HCT116 (cell line): ENCODE measurements at regions not wholly inside any gene's neighbourhood (a gene's known extent, or its start where the extent isn't known, plus 50 kb on each side); places are given as distances from the start of the nearest gene placed in this dataset.

ENCODE experiments used
- ATAC-seq: fragments of 200-7000 bp; cut with Tn5 transposase; 2 replicates; pipeline ENCODE4 v1.9.1; 2020; ENCODE audit warnings: mild to moderate bottlenecking, moderate library complexity
- BruUV-seq: library from RNA; stranded (reverse); fragments of 400-500 nt; replicated peaks from 2 replicates; lab custom pipeline; 2021; lab: Mats Ljungman, UMichigan
- CTCF ChIA-PET: fragments of 300-600 bp; sonication (Branson Sonifier 250); formaldehyde crosslinking; loops from one replicate; lab custom pipeline; 2021; ENCODE audit warnings: antibody characterized with exemption; lab: Charles Lee
- POLR2A ChIA-PET: fragments of 300-600, 350-600 bp; sonication (Branson Sonifier 250); formaldehyde crosslinking; loops from one replicate; lab custom pipeline; 2021; ENCODE audit warnings: antibody characterized with exemption; lab: Charles Lee
- RAD21 ChIA-PET, 2 experiments: fragments of 300-600 bp; sonication (Branson Sonifier 250); formaldehyde crosslinking; loops; one replicate each; lab custom pipeline; 2023; ENCODE audit warnings: low total read pairs in 2 of 2; ENCODE audit not compliant: uncharacterized antibody in 2 of 2, unreplicated experiment in 2 of 2, low non-redundant PET in 1 of 2; lab: Charles Lee
- DNase-seq: peaks from one replicate; pipeline ENCODE4 v3.0.0-alpha.2; 2010; ENCODE audit warnings: low read depth, low spot score
- H2AFZ ChIP-seq: fragments of 200-600 bp; shearing (Covaris generic), sonication (generic); 2 replicates; pipeline ENCODE4 v1.6.1; 2017; ENCODE audit warnings: low read depth, mixed run types, mixed read lengths, antibody characterized with exemption, low read length; ENCODE audit not compliant: poor library complexity, severe bottlenecking
- H3K27ac ChIP-seq: 2 replicates; pipeline ENCODE4 v1.5.1; 2012; ENCODE audit warnings: low read depth, low read length
- H3K27me3 ChIP-seq: fragments of 200-600 bp; sonication (generic); 2 replicates; pipeline ENCODE4 v1.6.1; 2016; ENCODE audit warnings: mixed run types, low read length, mixed read lengths; ENCODE audit not compliant: insufficient read depth
- H3K36me3 ChIP-seq, 2 experiments: fragments of 200-500 bp in 1 of 2; fragments of 200-600 bp in 1 of 2; sonication (Bioruptor generic) in 1 of 2; sonication (generic) in 1 of 2; 2 replicates each; pipeline versions ENCODE4 v1.5.1 to v1.6.1; 2014 to 2016; ENCODE audit warnings: low read length in 2 of 2, inconsistent platforms in 1 of 2, mixed read lengths in 1 of 2, mixed run types in 1 of 2; ENCODE audit not compliant: insufficient read depth in 2 of 2, control insufficient read depth in 1 of 2
- H3K4me1 ChIP-seq, 2 experiments: fragments of 200-600 bp in 1 of 2; sonication (generic) in 1 of 2; 2 replicates each; pipeline versions ENCODE4 v1.5.1 to v1.6.1; 2012 to 2017; ENCODE audit warnings: low read length in 2 of 2, inconsistent platforms in 1 of 2, mild to moderate bottlenecking in 1 of 2, mixed read lengths in 1 of 2, mixed run types in 1 of 2, moderate library complexity in 1 of 2; ENCODE audit not compliant: insufficient read depth in 2 of 2, control insufficient read depth in 1 of 2
- H3K4me2 ChIP-seq: fragments of 200-600 bp; sonication (generic); 2 replicates; pipeline ENCODE4 v1.6.1; 2017; ENCODE audit warnings: mixed run types, low read length, mixed read lengths
- H3K4me3 ChIP-seq, 2 experiments: fragments of 200-600 bp in 1 of 2; sonication (generic) in 1 of 2; replicated peaks in 1 of 2; 2 replicates each; pipeline ENCODE4 v1.5.1; 2011 to 2016; ENCODE audit warnings: low read length in 2 of 2, control low read depth in 1 of 2, low read depth in 1 of 2, mild to moderate bottlenecking in 1 of 2, mixed read lengths in 1 of 2, mixed run types in 1 of 2
- H3K79me2 ChIP-seq: fragments of 200-600 bp; sonication (generic); 2 replicates; pipeline ENCODE4 v1.6.1; 2017; ENCODE audit warnings: mild to moderate bottlenecking, mixed run types, low read length, moderate library complexity, mixed read lengths; ENCODE audit not compliant: insufficient read depth
- H3K9ac ChIP-seq: fragments of 200-600 bp; sonication (generic); 2 replicates; pipeline ENCODE4 v1.6.1; 2016; ENCODE audit warnings: low read length, mixed read lengths
- H3K9me2 ChIP-seq: fragments of 200-600 bp; sonication (generic), shearing (Covaris generic); 2 replicates; pipeline ENCODE4 v1.6.1; 2017; ENCODE audit warnings: mixed run types, mild to moderate bottlenecking, moderate library complexity; ENCODE audit not compliant: insufficient read depth
- H3K9me3 ChIP-seq, 2 experiments: fragments of 200-500 bp in 1 of 2; fragments of 200-600 bp in 1 of 2; sonication (Bioruptor generic) in 1 of 2; sonication (generic) in 1 of 2; 2 replicates each; pipeline ENCODE4 v1.6.1; 2014 to 2017; ENCODE audit warnings: low read length in 2 of 2, mixed read lengths in 2 of 2, inconsistent platforms in 1 of 2, low read depth in 1 of 2, mild to moderate bottlenecking in 1 of 2, mixed run types in 1 of 2, moderate library complexity in 1 of 2; ENCODE audit not compliant: control insufficient read depth in 1 of 2, insufficient read depth in 1 of 2
- H4K20me1 ChIP-seq: fragments of 200-600 bp; sonication (generic), shearing (Covaris generic); 2 replicates; pipeline ENCODE4 v1.6.1; 2017; ENCODE audit warnings: mixed run types, mild to moderate bottlenecking, moderate library complexity; ENCODE audit not compliant: insufficient read depth
- EGR1 ChIP-seq: IDR thresholded peaks from 2 replicates; pipeline ENCODE4 v1.6.1; 2012; ENCODE audit warnings: low read depth
- ELF1 ChIP-seq: IDR thresholded peaks from 2 replicates; pipeline ENCODE4 v1.6.1; 2012; ENCODE audit warnings: low read depth, borderline replicate concordance
- EZH2 ChIP-seq: fragments of 200-600 bp; sonication (generic); IDR thresholded peaks from 2 replicates; pipeline ENCODE4 v1.6.1; 2017; ENCODE audit warnings: antibody characterized with exemption, mixed run types
- EZH2phosphoT487 ChIP-seq: fragments of 200-600 bp; IDR thresholded peaks from 2 replicates; pipeline ENCODE4 v1.6.1; 2018; ENCODE audit warnings: antibody characterized with exemption, borderline replicate concordance
- FOSL1 ChIP-seq: IDR thresholded peaks from 2 replicates; pipeline ENCODE4 v1.6.1; 2012; ENCODE audit warnings: low read depth
- JUND ChIP-seq: IDR thresholded peaks from 2 replicates; pipeline ENCODE4 v1.6.1; 2012
- MAX ChIP-seq: IDR thresholded peaks from 2 replicates; pipeline ENCODE4 v1.6.1; 2012
- RAD21 ChIP-seq: IDR thresholded peaks from 2 replicates; pipeline ENCODE4 v1.6.1; 2012; ENCODE audit warnings: low read depth, mild to moderate bottlenecking
- SP1 ChIP-seq: IDR thresholded peaks from 2 replicates; pipeline ENCODE4 v1.6.1; 2012; ENCODE audit warnings: low read depth
- SRF ChIP-seq: IDR thresholded peaks from 2 replicates; pipeline ENCODE4 v1.6.1; 2012; ENCODE audit warnings: low read depth
- YY1 ChIP-seq: IDR thresholded peaks from 2 replicates; pipeline ENCODE4 v1.6.1; 2011; ENCODE audit warnings: low read length, low read depth, moderate library complexity, mild to moderate bottlenecking; ENCODE audit not compliant: insufficient replicate concordance; ENCODE audit errors: extremely low read depth
- ZBTB33 ChIP-seq: IDR thresholded peaks from 2 replicates; pipeline ENCODE4 v1.6.1; 2011; ENCODE audit warnings: mild to moderate bottlenecking, low read length, moderate library complexity; ENCODE audit not compliant: insufficient replicate concordance; ENCODE audit errors: extremely low read depth
- intact Hi-C: fragments of 100-400 bp; cut with micrococcal nuclease; formaldehyde crosslinking; loops from 2 replicates; pipeline ENCODE4 v1.10.0; 2022

GRCh38 chr5:173814053-173814452, 74.1 kb upstream of the CPEB4 start:
- DNase-seq: no peak
- CTCF ChIA-PET: no interaction called here

More at GRCh38 chr5:173814053-173814452, 74.1 kb upstream of the CPEB4 start:
- intact Hi-C loops: no loop called here
- ChIA-PET POLR2A (no interaction called here), RAD21 (no interaction called here)
- Histone ChIP-seq H4K20me1 (no peaks in the 10 kb centered on the region), H3K4me1 (no peaks in the 10 kb centered on the region), H3K4me3 (no peak overlapping the region), H3K79me2 (no peaks in the 10 kb centered on the region), H3K36me3 (no peaks in the 10 kb centered on the region), H3K9me2 (no peaks in the 10 kb centered on the region), H2AFZ (no peak overlapping the region), H3K27me3 (no peaks in the 10 kb centered on the region), H3K9ac (no peak overlapping the region), H3K27ac (no peak overlapping the region), H3K4me2 (no peak overlapping the region), H3K9me3 (no peaks in the 10 kb centered on the region; a peak in 1 of 4 replicates)
- no peak for ATAC-seq
- TF ChIP-seq FOSL1: no peak
- TF ChIP-seq RAD21: no peak
- no peak for TF ChIP-seq ZBTB33
- no peak for TF ChIP-seq EGR1
- TF ChIP-seq EZH2: no peak
- TF ChIP-seq SRF: no peak
- TF ChIP-seq JUND: no peak
- TF ChIP-seq EZH2phosphoT487: no peak
- no peak for TF ChIP-seq ELF1
- no peak for TF ChIP-seq SP1
- no peak for TF ChIP-seq YY1
- TF ChIP-seq MAX: no peak
- BruUV-seq: no TSS peak
